ENCODE measurements at regions not wholly inside any gene's neighbourhood (a gene's known extent, or its start where the extent isn't known, plus 50 kb on each side); places are given as distances from the start of the nearest gene placed in this dataset.

- no peak for TF ChIP-seq POLR2A (IDR thresholded peaks at IDR 0.05; ENCODE audit: extremely low read depth, insufficient read length)
- TF ChIP-seq MAX (IDR thresholded peaks at IDR 0.05; ENCODE audit: low read depth, low read length): no peak
- no peak for TF ChIP-seq CTCF (IDR thresholded peaks at IDR 0.05; ENCODE audit: low read depth, low read length)
- TF ChIP-seq MYC (IDR thresholded peaks at IDR 0.05; ENCODE audit: low read depth, low read length): no peak
Measured at GRCh38 chr22:27437570-27437969, 364.0 kb downstream of the MN1 start.

GRCh38 chr22:27438271-27438980 lies 363.1 kb downstream of the MN1 start:
- DNase-seq (ENCODE audit: low read depth): peak; percentile 8
- H3K4me3 ChIP-seq (ENCODE audit: low read depth, low read length): no peak overlapping the region
- TF ChIP-seq CTCF (IDR thresholded peaks at IDR 0.05; ENCODE audit: low read depth, low read length) (no peak), MAX (IDR thresholded peaks at IDR 0.05; ENCODE audit: low read depth, low read length) (no peak), POLR2A (IDR thresholded peaks at IDR 0.05; ENCODE audit: extremely low read depth, insufficient read length) (no peak)

More at GRCh38 chr22:27437570-27437969, 364.0 kb downstream of the MN1 start:
- no peak for DNase-seq (ENCODE audit: low read depth)
- H3K4me3 ChIP-seq (ENCODE audit: low read depth, low read length): no peak overlapping the region

- TF ChIP-seq CTCF (IDR thresholded peaks at IDR 0.05; ENCODE audit: low read depth, low read length): no peak
- TF ChIP-seq MYC (IDR thresholded peaks at IDR 0.05; ENCODE audit: low read depth, low read length): no peak
- TF ChIP-seq MAX (IDR thresholded peaks at IDR 0.05; ENCODE audit: low read depth, low read length): no peak
- TF ChIP-seq POLR2A (IDR thresholded peaks at IDR 0.05; ENCODE audit: extremely low read depth, insufficient read length): no peak
- no peak overlapping the region for H3K4me3 ChIP-seq (ENCODE audit: low read depth, low read length)
- DNase-seq (ENCODE audit: low read depth): no peak
Measured at GRCh38 chr22:27439131-27439530, 362.4 kb downstream of the MN1 start.

- no peak for DNase-seq (ENCODE audit: low read depth)
Measured at GRCh38 chr22:27440304-27440865, 361.2 kb downstream of the MN1 start.

More at GRCh38 chr22:27440304-27440865, 361.2 kb downstream of the MN1 start:
- no peak overlapping the region for H3K4me3 ChIP-seq (ENCODE audit: low read depth, low read length)
- TF ChIP-seq MYC (IDR thresholded peaks at IDR 0.05; ENCODE audit: low read depth, low read length) (no peak), CTCF (IDR thresholded peaks at IDR 0.05; ENCODE audit: low read depth, low read length) (no peak), MAX (IDR thresholded peaks at IDR 0.05; ENCODE audit: low read depth, low read length) (no peak), POLR2A (IDR thresholded peaks at IDR 0.05; ENCODE audit: extremely low read depth, insufficient read length) (no peak)

Data from NB4 (cell line).